Stimulated activated CD4-positive, alpha-beta T cell treated with anti-CD3 and anti-CD28 coated beads, Interleukin-4, amount 100 ng/mL, for 1 hour (primary cell): ENCODE measurements at regions not wholly inside any gene's neighbourhood (a gene's known extent, or its start where the extent isn't known, plus 50 kb on each side); places are given as distances from the start of the nearest gene placed in this dataset.
"Not testable (repeated sequence)": the region's sequence is repeated elsewhere in the genome, so short reads cannot be mapped to it uniquely, and the experiment has no call there.

Experiments
- DNase-seq: peaks from one replicate; pipeline ENCODE4 v3.0.0-alpha.2; 2020

DNA sequence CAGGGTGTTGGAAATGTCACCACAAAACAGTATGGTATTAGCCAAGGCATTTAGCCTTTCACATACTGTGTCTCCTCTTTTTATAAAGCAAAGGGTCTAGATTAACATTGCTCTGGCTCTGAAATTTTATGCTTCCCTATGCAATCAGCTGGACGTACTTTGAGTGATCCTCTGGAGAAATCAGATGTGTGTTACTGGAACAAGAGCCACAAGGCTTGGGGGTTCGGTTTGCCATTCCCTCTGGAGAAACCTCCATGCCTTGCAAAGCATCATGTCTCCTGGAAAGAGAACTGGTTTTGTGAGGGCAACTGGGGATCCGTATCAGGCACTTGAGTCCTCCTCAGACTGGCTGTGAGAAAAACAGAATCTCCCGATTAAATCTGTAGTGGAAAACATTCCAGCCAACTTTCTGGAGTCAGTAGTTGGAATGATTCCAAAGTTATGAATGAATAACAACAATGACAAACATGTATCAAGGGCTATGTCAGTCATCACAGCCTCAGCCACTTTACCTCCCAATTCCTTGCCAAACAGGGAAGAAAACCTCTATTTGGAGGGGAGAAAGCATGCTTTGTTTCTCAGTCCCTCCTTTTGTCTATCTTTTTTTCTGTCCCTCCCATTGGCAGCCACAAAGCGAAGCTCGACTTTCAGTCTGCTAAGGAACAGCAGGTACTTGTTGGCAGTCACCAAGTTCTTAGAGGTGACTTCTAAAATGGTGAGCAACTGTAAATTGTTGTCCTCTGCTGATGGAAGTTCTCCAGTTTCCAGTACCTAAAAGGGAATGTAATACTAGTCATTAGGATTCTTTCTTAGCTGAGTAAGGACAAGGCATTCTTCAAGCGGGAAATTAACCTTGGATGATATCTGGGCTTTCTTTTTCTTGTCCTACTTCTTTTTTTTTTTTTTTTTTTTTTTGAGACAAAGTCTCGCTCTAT, 864.8 kb upstream of the AUTS2 start:
- no peak for DNase-seq

DNA sequence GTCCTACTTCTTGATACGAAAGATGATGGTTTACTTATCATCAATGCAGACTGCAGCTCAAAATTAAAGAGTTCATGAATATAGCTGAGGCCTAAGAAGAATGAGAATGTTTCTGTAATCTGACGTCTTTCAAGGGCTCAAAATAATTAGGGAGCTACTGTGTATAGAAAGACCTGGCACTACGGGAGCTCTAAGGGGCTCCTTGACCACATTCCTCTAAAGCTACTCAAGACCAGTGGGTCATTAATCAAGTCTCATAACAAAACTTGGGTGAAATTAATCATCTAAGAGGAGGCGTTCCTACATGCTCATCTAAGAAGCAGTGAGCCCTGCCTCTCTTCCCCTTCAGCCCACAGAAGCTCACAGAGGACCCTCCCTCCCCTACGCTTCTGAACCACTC, 863.8 kb upstream of the AUTS2 start:
- no peak for DNase-seq

DNA sequence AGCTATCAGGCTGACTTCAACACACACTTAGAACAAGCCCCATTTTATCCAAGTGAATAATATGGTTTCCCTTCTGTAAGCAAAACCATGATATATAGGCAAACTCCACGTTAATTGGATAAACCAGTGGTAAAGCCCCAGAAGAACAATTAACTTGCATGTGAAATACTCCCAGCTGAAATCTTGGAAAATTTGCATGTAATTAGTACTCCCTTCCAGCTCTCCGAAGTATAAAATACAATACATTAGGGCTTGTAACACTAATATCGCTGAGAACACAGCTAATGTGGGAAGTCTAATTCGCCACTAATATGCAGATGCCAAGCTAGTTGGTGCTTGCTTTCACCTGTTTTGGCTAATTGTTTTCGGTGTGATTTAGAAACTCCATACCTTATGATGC, 859.0 kb upstream of the AUTS2 start:
- no peak for DNase-seq

DNA sequence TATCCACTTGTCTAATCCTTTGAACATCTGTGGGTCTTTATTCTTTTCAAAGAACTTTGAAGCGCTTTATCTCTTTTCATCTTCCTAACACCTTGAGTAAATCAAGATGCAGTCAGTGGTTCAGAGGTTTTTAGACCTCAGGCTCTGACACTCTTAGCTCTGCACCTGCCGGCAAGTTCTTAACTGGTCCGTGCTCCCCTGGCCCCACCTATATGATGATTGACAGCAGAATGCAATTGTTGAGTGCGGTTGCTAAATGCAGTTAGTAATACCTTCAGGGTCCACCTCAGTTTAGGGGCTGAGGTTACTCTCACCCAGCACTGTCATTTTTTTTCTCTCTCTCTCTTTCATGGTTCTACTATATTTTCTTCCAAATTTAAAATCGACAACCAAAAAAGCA, 854.2 kb upstream of the AUTS2 start:
- DNase-seq, result no peak

DNA sequence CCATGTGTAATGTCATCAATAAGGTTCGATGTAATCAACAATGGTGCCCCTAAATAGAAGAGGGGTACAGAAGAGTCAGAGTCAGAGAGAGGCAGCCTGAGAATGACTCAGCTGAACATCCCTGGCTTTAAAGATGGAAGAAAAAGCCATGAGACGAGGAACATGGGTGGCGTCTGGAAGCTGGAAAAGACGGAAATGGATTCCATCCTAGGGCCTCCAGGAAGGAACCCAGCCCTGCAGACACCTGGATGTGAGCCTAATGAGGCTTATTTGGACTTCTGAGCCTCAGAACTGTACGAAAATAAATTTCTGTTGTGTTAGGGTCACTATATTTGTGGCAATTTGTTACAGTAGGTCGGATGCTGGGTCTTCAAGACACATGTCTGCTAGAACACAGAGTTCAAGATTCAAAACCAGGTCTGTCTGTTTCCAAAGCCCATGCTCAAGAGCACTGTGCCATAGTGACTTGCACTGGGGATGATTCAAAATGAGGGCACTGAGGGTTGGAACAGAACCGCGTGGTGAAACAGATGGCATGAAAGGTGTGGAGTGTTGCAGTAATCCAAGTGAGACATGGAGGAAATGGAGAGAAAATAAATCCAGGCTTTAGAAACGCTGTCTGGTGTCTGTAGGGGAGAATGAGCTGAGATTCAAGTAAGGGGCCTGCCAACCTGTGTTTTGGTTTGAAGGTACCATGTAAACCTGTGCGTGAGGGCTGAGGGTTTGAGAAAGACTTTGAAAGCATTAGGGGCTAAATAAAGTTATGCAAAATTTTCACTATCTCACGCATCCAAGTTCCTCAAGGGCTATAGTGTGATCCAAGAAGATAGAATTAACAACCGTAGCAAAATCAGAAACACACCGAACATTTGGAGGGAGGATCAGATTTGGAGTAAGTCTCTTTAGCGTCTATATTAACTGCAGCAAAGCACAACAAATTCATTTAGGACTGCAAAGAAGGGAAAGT, 849.1 kb upstream of the AUTS2 start:
- no peak for DNase-seq

DNA sequence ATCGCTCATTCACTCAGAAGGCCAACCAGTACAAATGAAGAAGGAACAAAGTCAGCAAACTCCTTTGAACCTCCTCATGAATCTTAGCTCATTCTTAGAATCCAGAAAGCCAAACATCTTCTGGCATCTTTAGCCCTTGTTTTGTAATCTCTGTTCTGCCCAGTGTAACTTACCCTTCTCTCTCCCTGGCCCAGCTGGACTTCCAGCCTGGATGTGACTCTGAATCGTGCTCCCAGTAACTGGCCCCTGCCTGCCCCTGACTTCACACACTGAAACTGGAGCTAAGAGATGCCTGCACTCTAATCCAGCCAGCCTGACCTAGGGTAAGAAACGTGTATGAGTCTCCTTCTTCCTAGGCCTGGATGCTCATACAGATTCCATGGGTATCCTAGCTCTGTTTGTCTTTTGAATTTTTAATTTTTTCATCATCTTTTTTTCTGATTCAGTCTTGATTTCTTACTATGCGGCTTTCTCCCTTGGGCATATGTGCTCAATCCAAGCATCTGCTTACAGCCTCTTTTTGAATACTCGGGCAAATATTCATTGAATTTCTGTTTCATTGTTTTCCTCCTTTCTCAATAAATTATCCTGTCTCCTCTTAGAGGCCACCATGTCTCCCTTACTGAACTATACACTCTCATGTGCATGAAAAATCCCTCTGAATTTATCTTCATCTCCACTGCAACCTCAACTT, 845.6 kb upstream of the AUTS2 start:
- DNase-seq, result no peak

DNA sequence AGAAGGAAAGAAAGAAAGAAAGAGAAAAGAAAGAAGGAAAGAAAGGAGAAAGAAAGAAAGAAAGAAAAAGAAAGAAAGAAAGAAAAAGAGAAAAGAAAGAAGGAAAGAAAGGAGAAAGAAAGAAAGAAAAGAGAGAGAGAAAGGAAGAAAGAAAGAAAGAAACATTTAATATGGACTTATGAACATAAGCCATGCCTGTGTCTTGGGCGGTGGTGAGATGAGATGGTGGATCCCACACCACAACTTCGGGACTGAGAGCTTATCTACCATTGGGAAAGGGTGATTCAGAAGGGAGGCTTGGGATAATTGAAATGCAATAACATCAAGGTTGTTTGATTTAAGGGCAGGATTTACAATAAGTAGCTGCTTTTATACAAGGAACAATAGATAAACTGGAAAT, 843.9 kb upstream of the AUTS2 start:
- no peak for DNase-seq

DNA sequence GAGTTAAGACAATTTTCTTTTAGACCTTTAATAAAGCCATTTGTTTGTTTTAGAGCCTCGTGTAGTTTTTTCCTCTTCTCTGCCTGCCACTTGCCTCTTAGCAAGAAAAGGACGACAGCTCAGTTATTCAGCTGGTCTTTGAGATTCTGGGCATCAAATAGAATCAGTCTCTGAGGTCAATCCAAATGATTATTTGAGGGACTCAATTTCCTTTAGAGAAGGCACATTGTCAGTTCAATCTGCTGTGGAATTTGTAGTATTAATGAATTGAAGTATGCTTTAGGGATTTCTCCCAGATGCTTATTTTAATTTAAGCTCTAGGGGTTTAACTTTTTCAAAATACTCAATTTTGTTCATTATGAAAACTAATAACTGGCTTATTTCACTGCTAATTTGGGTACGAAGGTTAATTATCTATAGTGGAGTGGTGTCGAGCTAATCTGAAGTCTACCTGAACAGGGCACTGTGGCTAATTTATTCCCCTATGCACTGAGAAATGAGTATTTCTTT, 841.2 kb upstream of the AUTS2 start:
- no peak for DNase-seq

DNA sequence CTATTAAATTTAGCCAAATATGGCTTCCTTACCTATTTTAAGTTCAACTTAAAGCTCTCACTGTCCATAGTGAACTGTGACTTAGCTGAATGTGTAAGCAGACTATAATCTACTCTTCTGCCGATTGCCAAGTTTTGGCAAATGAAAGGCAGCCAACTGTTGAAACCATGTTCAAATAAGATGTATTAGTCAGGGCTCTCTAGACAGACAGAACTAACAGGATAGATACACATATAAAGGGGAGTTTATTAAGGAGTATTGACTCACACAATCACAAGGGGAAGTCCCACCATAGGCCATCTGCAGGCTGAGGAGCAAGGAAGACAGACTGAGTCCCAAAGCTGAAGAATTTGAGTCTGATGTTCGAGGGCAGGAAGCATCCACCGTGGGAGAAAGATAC, 837.7 kb upstream of the AUTS2 start:
- no peak for DNase-seq

DNA sequence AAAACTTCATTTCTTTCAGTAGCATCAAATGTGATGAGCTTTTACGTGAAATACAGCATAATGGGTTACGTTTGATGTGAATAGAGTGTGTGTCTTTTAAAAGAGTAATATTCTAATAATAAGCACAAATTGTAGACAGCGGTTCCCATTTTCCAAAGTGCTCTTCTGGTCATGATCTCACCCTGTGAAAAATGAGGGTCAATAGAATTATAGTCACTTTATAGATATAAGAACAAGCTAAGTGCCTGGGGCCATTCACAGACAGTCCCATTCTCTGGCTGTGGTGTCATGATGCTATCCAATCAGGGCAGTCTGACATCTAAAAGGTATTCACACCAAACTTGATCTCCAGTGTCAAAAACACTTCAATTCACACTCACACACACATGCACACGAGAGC, 830.8 kb upstream of the AUTS2 start:
- no peak for DNase-seq

DNA sequence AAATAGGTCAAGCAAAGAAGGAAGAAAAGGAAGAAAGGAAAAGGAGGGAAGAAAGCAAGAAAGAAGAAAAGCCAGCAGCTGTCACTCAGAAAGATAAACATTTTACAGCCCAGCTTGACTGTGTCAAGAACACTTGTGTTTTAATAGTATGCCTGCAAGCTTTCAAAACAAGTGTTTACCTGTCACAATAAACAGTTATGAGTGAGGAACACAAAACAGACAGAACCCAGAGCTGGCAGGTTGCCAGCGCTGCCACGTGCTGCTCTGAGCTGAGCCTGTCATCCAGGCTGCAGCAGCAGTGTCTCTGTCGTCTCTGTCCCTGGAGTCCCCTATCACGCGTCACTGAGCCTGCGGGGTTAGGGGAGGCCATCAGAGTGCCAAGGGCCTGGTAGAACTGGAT, 827.6 kb upstream of the AUTS2 start:
- DNase-seq, result no peak

DNA sequence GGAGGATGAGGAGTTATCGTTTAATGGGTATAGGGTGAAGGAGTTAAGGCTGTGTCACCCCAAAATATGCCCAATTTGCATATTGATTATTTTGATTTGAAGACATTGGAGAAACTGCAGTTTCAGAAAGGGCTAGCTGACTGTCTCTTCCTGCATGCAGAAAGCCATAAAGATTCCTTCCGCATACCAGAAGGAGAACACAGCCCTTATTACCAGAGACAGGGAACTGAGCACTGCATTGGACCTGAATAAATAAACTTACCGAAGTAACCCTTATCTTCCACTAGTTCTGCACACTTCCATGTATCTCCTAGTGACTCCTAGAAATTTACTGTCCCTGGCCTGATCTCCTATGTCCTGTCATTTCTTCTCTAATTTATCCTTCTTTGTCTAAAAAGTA, 821.9 kb upstream of the AUTS2 start:
- DNase-seq, result no peak

DNA sequence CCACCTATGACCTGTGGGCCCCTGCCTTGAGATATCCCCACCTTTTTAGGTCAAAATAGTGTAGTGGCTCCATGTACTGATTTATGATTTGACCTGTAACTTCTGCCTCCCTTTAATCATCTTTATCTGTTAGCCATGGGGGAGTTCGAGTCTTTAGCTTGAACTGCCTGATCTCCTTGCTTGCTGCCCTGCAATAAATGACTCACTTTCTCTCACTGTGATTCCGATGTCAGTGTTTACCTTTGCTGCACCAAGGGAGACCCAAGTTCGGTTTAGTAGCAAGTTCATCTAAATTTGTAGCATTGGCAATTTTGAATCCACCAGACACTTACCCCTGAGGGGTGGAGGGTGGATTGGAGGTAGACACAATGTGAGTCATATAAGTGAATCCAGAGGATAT, 814.6 kb upstream of the AUTS2 start:
- no peak for DNase-seq

DNA sequence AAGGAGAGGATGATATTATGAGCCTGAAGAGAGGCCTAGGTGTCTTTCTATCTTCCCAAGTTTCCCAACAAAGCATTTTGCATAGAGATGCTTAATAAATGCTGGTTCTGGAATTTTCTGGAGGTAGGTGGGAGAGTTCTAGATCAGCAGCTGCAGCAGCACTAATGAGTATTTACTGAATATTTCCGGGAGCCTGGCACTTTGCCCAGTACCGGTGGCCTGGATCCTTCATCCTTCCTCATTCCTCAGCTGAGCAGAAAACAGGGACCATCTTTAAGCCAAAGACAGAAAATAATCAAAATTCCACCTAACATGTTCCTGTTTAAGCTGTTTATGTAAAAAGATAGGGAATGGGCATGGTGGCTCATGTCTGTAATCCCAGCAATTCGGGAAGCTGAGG, 813.2 kb upstream of the AUTS2 start:
- DNase-seq, result no peak

DNA sequence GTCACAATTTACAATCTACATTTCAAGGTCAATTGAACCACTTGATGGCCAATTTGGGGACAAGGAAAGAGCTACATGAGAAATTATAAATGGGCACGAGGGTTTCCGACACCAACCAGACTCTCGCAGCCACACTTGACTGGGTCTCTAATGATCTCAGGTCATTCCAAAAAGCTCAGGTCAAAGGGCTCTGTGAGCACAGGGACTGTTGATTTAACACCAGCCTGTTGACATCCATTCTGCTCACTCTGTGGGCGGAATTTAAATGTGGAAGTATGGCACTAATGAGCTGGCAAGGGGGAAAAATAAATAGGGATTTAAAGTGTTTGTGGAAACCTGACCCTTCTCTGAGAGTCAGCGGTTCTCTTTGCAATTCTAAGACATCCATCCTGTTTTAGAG, 810.7 kb upstream of the AUTS2 start:
- DNase-seq, result no peak

DNA sequence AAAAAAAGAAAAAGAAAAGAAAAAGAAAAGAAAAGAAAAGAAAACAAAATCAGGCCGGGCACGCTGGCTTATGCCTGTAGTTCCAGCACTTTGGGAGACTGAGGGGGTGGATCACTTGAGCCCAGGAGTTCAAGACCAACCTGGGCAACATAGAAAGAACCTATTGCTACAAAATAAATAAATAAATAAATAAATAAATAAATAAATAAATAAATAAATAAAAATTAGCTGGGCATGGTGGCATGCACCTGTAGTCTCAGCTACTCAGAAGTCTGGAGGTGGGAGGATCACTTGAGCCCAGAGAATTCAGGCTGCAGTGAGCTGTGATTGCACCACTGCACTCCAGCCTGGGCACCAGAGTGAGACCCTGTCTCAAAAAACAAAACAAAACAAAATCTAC, 809.7 kb upstream of the AUTS2 start:
- DNase-seq, result not testable (repeated sequence)

DNA sequence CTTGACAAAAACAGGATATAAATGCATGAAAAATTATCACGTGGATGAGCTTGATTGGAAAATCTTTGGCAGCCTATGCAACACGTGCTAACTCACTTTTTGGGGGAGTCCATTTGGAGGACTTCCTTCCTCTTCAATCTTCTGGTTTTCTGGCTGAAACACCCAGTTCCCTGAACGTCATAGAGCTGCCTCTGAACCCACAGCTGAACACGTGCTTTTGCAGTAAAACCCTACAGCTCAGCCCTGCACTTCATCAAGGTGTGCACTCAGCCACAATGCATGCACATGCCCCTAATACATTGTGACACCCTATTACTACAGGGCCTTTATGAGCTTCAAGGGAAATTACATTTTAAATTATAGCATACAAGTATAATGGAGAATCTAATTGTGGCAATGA, 808.7 kb upstream of the AUTS2 start:
- no peak for DNase-seq

DNA sequence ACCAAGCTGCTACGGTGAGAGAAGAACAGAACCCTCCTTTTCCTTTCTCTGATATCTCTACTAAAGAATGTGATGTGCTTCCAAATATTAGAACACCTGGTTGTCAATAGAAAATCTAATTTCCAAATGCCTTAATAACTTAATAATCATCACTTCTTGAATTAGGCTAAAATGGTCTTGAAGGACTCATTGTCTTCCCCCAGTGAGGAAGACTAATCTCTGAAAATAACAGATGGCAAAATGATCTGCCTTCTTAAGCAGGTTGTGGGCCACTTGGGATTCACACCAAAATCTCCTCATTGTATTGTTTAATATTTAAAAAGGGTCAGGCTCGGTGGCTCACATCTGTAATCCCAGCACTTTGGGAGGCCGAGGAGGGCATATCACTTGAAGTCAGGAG, 805.9 kb upstream of the AUTS2 start:
- no peak for DNase-seq

DNA sequence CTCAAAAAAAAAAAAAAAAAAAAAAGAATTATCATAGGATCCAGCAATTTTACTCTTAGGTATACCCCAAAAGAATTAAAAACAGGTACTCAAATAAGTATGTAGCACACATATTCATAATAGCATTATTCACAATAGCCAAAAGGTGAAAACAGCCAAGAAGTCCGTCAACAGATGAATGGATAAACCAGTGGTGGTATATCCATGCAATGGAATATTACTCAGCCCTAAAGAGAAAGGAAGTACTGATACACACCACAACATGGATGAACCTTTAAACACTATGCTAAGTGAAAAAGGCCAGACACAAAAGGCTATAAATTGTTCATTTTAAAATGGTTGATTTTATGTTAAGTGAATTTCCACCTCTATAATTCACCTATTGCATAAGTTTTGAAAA, 804.8 kb upstream of the AUTS2 start:
- no peak for DNase-seq

DNA sequence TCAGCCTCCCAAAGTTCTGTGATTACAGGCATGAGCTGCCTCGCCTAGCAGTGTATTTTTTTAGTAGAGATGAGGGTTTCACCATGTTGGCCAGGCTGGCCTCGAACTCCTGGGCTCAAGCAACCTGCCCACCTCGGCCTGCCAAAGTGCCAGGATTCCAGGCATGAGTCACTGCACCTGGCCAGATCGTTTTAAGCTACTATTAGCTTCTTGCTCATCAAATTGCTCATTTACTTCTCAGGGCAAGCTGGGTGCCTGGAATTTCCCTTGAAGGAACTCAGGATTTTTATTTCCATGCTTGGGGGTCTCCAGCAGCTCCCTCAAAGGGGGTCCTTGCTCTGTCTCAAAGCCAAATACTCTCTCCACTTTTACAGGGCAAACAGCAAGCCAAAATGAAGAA, 798.0 kb upstream of the AUTS2 start:
- DNase-seq, result no peak

DNA sequence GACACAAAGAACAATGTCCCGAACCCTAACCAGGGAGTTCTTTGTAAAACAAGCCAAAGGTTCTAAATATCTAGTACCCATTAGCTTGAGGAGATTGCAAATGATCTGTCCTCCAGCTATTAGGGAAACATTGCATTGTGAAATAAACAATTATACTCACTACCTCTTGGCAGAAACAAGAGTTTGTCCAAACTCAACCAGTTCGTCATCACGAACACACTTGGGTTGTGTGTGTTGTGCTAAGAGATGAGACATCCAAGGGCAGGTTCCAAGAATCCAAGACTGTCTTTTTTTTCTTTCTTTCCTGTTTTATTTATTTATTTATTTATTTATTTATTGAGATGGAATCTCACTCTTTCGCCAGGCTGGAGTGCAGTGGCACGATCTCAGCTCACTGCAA, 793.1 kb upstream of the AUTS2 start:
- DNase-seq, result no peak

DNA sequence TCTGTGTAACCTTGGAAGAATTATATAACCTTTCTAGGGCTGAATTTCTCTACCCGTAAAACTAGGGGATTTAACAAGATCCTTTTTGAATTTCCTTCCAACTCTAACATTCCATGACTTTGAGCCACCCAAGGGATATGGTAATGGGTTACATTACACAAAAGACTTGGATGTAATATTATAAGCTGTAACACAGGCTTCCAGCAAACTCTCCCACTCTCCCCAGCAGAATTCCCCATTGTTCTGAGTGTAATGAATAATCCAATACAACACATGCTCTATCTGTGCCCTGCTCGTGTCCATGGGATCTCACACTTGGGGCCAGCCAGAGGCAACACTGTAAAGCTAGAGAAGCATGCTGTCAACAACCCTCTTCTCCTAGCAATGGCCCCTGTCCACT, 790.6 kb upstream of the AUTS2 start:
- DNase-seq, result no peak

DNA sequence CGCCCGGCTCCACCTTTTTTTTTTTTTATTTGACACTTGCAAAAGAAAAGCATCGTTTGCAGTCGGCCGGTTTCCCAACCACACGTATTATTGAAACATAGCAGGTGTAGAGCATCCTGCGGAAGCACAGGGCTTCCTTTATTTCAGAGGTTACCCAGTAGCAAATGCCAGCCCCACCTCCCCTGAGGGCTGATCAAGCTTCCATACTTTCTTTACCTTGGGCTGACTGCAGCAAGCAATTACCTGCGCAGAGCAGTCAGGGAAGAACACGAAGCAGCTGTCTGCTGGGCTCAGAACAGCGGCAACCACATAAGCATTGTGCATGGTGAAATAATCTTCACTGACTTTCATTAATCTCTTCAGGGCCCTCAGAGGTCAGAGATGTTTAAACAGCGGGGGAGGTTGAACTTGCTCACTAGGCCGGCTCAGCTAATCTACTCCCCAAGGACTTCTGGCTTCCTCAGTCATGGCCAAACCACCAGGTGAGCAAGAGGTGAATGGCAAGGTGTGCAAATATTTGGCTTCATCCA, 784.7 kb upstream of the AUTS2 start:
- no peak for DNase-seq
